WTC11 (cell line): ENCODE measurements at regions not wholly inside any gene's neighbourhood (a gene's known extent, or its start where the extent isn't known, plus 50 kb on each side); places are given as distances from the start of the nearest gene placed in this dataset.

ENCODE experiments used
- AR ChIP-seq: fragments of 250-450 bp; sonication (Bioruptor Pico); IDR thresholded peaks from 2 replicates; pipeline ENCODE4 v1.9.0; 2021; ENCODE audit warnings: mild to moderate bottlenecking
- ATF1 ChIP-seq: sonication (generic); formaldehyde crosslinking; IDR thresholded peaks from 2 replicates; pipeline ENCODE4 v1.8.1; 2023; ENCODE audit warnings: mild to moderate bottlenecking, moderate library complexity, missing genetic modification reagents
- ATF2 ChIP-seq: sonication (generic); formaldehyde crosslinking; IDR thresholded peaks from 2 replicates; pipeline ENCODE4 v1.8.1; 2022; ENCODE audit warnings: low read depth, missing genetic modification reagents, borderline replicate concordance
- CDX4 ChIP-seq: fragments of 250-450 bp; sonication (Bioruptor Pico); IDR thresholded peaks from 2 replicates; pipeline ENCODE4 v1.9.0; 2021; ENCODE audit warnings: moderate library complexity, mild to moderate bottlenecking, inconsistent platforms, borderline replicate concordance
- CREB1 ChIP-seq: sonication (generic); formaldehyde crosslinking; IDR thresholded peaks from 2 replicates; pipeline ENCODE4 v1.8.0; 2023; ENCODE audit warnings: mild to moderate bottlenecking, missing genetic modification reagents
- E2F5 ChIP-seq: sonication (generic); formaldehyde crosslinking; IDR thresholded peaks from 2 replicates; pipeline ENCODE4 v1.8.1; 2022; ENCODE audit warnings: mild to moderate bottlenecking, moderate library complexity, missing genetic modification reagents
- ELF4 ChIP-seq: sonication (generic); formaldehyde crosslinking; IDR thresholded peaks from 2 replicates; pipeline ENCODE4 v1.8.1; 2022; ENCODE audit warnings: low read depth, mild to moderate bottlenecking, moderate library complexity, missing genetic modification reagents
- ERG ChIP-seq: fragments of 250-450 bp; sonication (Bioruptor Pico); IDR thresholded peaks from 2 replicates; pipeline ENCODE4 v1.8.0; 2021; ENCODE audit warnings: mild to moderate bottlenecking
- ESRRA ChIP-seq: sonication (generic); formaldehyde crosslinking; IDR thresholded peaks from 2 replicates; pipeline ENCODE4 v1.8.1; 2022; ENCODE audit warnings: mild to moderate bottlenecking, missing genetic modification reagents, borderline replicate concordance
- GABPB1 ChIP-seq: sonication (generic); formaldehyde crosslinking; IDR thresholded peaks from 2 replicates; pipeline ENCODE4 v1.8.1; 2023; ENCODE audit warnings: mild to moderate bottlenecking, missing genetic modification reagents
- MXD4 ChIP-seq: fragments of 250-450 bp; sonication (Bioruptor Pico); IDR thresholded peaks from 2 replicates; pipeline ENCODE4 v1.8.0; 2021; ENCODE audit warnings: mild to moderate bottlenecking, moderate library complexity, borderline replicate concordance
- MYBL2 ChIP-seq: sonication (generic); formaldehyde crosslinking; IDR thresholded peaks from 2 replicates; pipeline ENCODE4 v1.8.1; 2023; ENCODE audit warnings: mild to moderate bottlenecking, moderate library complexity, missing genetic modification reagents
- NFE2L1 ChIP-seq: sonication (generic); formaldehyde crosslinking; IDR thresholded peaks from 2 replicates; pipeline ENCODE4 v1.8.1; 2023; ENCODE audit warnings: missing genetic modification reagents
- PRDM15 ChIP-seq: sonication (generic); formaldehyde crosslinking; IDR thresholded peaks from 2 replicates; pipeline ENCODE4 v1.8.0; 2022; ENCODE audit warnings: missing genetic modification reagents
- SMAD3 ChIP-seq: sonication (generic); formaldehyde crosslinking; IDR thresholded peaks from 2 replicates; pipeline ENCODE4 v1.8.0; 2022; ENCODE audit warnings: missing genetic modification reagents, mild to moderate bottlenecking, borderline replicate concordance
- TCF7 ChIP-seq: sonication (generic); formaldehyde crosslinking; IDR thresholded peaks from 2 replicates; pipeline ENCODE4 v1.8.0; 2022; ENCODE audit warnings: mild to moderate bottlenecking, low read depth, missing genetic modification reagents, moderate library complexity
- TEAD1 ChIP-seq: sonication (generic); formaldehyde crosslinking; IDR thresholded peaks from 2 replicates; pipeline ENCODE4 v1.8.0; 2022; ENCODE audit warnings: mild to moderate bottlenecking, missing genetic modification reagents
- USF1 ChIP-seq: sonication (generic); formaldehyde crosslinking; IDR thresholded peaks from 2 replicates; pipeline ENCODE4 v1.8.0; 2022; ENCODE audit warnings: mild to moderate bottlenecking, missing genetic modification reagents
- ZNF263 ChIP-seq: sonication (generic); formaldehyde crosslinking; IDR thresholded peaks from 2 replicates; pipeline ENCODE4 v1.8.1; 2022; ENCODE audit warnings: low read depth, mild to moderate bottlenecking, moderate library complexity, missing genetic modification reagents
- ZNF317 ChIP-seq: sonication (generic); formaldehyde crosslinking; IDR thresholded peaks from 2 replicates; pipeline ENCODE4 v1.8.1; 2023; ENCODE audit warnings: low read depth, mild to moderate bottlenecking, moderate library complexity, missing genetic modification reagents, borderline replicate concordance
- ZNF416 ChIP-seq: fragments of 250-450 bp; sonication (Bioruptor Pico); IDR thresholded peaks from 2 replicates; pipeline ENCODE4 v1.9.0; 2021; ENCODE audit warnings: mild to moderate bottlenecking, inconsistent platforms
- ZNF425 ChIP-seq: fragments of 250-450 bp; sonication (Bioruptor Pico); conservative IDR thresholded peaks from 2 replicates; pipeline ENCODE4 v1.9.0; 2021; ENCODE audit warnings: mild to moderate bottlenecking
- ZSCAN18 ChIP-seq: fragments of 250-450 bp; sonication (Bioruptor Pico); IDR thresholded peaks from 2 replicates; pipeline ENCODE4 v2.1.2; 2022; ENCODE audit warnings: mild to moderate bottlenecking, moderate library complexity

GRCh38 chr2:144332356-144333142 is 187.4 kb downstream of the ZEB2 start (continued):
- no peak for TF ChIP-seq AR
- TF ChIP-seq ATF1 (CRISPR knock-in tag): no peak
- no peak for TF ChIP-seq ZNF425
- TF ChIP-seq MXD4: no peak
- no peak for TF ChIP-seq ZNF416
- TF ChIP-seq E2F5 (CRISPR knock-in tag): peak; percentile 87
- TF ChIP-seq GABPB1 (CRISPR knock-in tag): peak; percentile 37; the same call in 1 of the 2 replicates
- TF ChIP-seq MYBL2: peak; percentile 84
- no peak for TF ChIP-seq CDX4 (CRISPR knock-in tag)
- no peak for TF ChIP-seq ATF2 (CRISPR knock-in tag)
- no peak for TF ChIP-seq PRDM15 (CRISPR knock-in tag)
- peak; percentile 83; the same call in 1 of the 2 replicates for TF ChIP-seq NFE2L1 (CRISPR knock-in tag)
- TF ChIP-seq ELF4 (CRISPR knock-in tag): no peak
- no peak for TF ChIP-seq ZNF317 (CRISPR knock-in tag)
- no peak for TF ChIP-seq TCF7 (CRISPR knock-in tag)
- no peak for TF ChIP-seq CREB1 (CRISPR knock-in tag)
- TF ChIP-seq TEAD1 (CRISPR knock-in tag): peak; percentile 70; the same call in 1 of the 2 replicates
- TF ChIP-seq ZSCAN18 (CRISPR knock-in tag): no peak
- TF ChIP-seq ERG (CRISPR knock-in tag): no peak
- no peak for TF ChIP-seq ZNF263 (CRISPR knock-in tag)
- TF ChIP-seq ESRRA (CRISPR knock-in tag): no peak
- no peak for TF ChIP-seq USF1 (CRISPR knock-in tag)
- TF ChIP-seq SMAD3: no peak
